Osteocyte (in vitro differentiated cells): ENCODE measurements at regions not wholly inside any gene's neighbourhood (a gene's known extent, or its start where the extent isn't known, plus 50 kb on each side); places are given as distances from the start of the nearest gene placed in this dataset.
A peak's percentile ranks its signal among the peaks of the same experiment; 100 is the strongest.

ENCODE experiments used
- DNase-seq: peaks from one replicate; pipeline ENCODE4 v3.0.0; 2021; ENCODE audit warnings: mixed read lengths; ENCODE audit not compliant: unreplicated experiment; ENCODE audit errors: extremely low spot score
- H3K27ac Mint-ChIP-seq: one replicate; pipeline ENCODE4 v1.8.0; 2021; ENCODE audit warnings: mild to moderate bottlenecking, mixed read lengths; ENCODE audit not compliant: unreplicated experiment
- H3K27me3 Mint-ChIP-seq: one replicate; pipeline ENCODE4 v1.8.0; 2021; ENCODE audit warnings: mixed read lengths; ENCODE audit not compliant: unreplicated experiment
- H3K36me3 Mint-ChIP-seq: one replicate; pipeline ENCODE4 v1.8.0; 2021; ENCODE audit warnings: mixed read lengths; ENCODE audit not compliant: unreplicated experiment
- H3K4me1 Mint-ChIP-seq: one replicate; pipeline ENCODE4 v1.8.0; 2021; ENCODE audit warnings: mixed read lengths; ENCODE audit not compliant: unreplicated experiment
- H3K4me3 Mint-ChIP-seq: one replicate; pipeline ENCODE4 v1.8.0; 2021; ENCODE audit warnings: mild to moderate bottlenecking, moderate library complexity, mixed read lengths; ENCODE audit not compliant: unreplicated experiment
- H3K9me3 Mint-ChIP-seq: one replicate; pipeline ENCODE4 v1.8.0; 2021; ENCODE audit warnings: mixed read lengths; ENCODE audit not compliant: unreplicated experiment
- TF ChIP-seq, protein P1 (sequence below): fragments of 200-600 bp; sonication (generic); IDR thresholded peaks from 2 replicates; pipeline ENCODE4 v1.5.0; 2021; ENCODE audit warnings: antibody characterized with exemption, mild to moderate bottlenecking, moderate library complexity

DNA sequence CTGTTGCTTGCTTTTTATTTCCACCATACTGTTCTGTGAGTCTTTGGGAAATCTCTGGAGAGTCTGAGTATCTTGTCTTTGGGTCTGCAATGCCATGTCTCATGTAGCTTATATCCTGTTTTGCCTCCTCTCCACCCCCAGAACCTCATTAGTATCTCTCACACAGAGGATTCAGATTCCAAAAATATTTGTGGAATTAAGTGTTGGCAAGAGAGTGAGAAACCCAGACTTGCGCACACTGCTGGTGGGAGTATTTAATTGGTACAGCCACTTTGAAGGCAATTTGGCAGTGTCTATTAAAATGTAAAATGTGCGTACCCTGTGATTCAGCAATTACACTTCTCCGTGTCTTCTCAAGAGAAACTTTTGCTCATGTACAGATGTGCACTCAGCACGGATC lies 68.6 kb downstream of the ZNF621 start:
- Mint-ChIP-seq H3K9me3 (no peaks in the 10 kb centered on the region), H3K4me3 (no peak overlapping the region), H3K27ac (no peak overlapping the region), H3K4me1 (no peaks in the 10 kb centered on the region), H3K36me3 (no peaks in the 10 kb centered on the region), H3K27me3 (peaks cover 10% of the 10 kb centered on the region)
- DNase-seq: peak; percentile 15
- TF ChIP-seq, protein P1, sequence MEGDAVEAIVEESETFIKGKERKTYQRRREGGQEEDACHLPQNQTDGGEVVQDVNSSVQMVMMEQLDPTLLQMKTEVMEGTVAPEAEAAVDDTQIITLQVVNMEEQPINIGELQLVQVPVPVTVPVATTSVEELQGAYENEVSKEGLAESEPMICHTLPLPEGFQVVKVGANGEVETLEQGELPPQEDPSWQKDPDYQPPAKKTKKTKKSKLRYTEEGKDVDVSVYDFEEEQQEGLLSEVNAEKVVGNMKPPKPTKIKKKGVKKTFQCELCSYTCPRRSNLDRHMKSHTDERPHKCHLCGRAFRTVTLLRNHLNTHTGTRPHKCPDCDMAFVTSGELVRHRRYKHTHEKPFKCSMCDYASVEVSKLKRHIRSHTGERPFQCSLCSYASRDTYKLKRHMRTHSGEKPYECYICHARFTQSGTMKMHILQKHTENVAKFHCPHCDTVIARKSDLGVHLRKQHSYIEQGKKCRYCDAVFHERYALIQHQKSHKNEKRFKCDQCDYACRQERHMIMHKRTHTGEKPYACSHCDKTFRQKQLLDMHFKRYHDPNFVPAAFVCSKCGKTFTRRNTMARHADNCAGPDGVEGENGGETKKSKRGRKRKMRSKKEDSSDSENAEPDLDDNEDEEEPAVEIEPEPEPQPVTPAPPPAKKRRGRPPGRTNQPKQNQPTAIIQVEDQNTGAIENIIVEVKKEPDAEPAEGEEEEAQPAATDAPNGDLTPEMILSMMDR: no peak

DNA sequence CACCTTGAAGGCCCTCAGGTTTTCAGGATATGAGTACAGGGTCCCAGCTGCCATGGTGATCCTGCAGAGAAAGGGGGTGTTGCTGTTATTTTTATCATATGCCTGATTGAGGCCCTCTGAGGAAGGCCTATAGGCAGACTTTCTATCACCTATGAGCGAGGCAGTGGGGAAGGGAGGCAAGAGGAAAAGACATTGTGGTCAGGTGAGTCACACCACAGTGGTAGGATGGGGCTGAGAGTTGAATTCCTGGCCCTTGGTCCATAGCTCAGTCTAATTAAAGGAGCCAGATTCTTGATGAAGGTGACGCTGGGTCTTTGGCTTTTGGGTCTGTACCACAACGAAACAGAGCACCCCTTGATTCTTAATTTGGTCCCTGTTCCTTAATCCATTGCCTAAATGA lies 72.7 kb downstream of the ZNF621 start:
- TF ChIP-seq, protein P1: no peak
- H3K27me3 Mint-ChIP-seq: peaks cover 19% of the 10 kb centered on the region
- no peak overlapping the region for H3K27ac Mint-ChIP-seq
- no peaks in the 10 kb centered on the region for H3K4me1 Mint-ChIP-seq
- no peak overlapping the region for H3K4me3 Mint-ChIP-seq
- H3K36me3 Mint-ChIP-seq: no peaks in the 10 kb centered on the region
- DNase-seq: no peak
- no peaks in the 10 kb centered on the region for H3K9me3 Mint-ChIP-seq

DNA sequence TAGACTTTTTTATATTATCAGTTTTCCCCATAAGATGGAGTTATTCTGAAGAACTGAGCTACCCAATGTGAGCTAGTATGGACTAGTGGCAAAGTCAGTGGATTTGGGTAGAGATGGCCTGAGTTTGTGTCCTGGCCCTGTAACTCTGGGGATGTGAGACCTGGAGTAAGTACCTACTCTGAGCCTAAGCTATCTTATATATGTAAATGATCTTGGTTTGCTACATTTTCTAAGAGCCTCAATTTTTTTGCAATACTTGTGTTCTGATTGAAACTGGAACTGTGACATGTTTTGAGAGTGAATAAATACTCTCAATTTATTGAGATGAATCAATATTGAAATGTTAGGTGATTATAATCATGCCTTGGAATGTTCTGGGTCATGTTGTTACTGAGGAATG lies 73.6 kb downstream of the ZNF621 start:
- TF ChIP-seq, protein P1: no peak
- DNase-seq: no peak
- Mint-ChIP-seq H3K9me3 (no peaks in the 10 kb centered on the region), H3K4me3 (no peak overlapping the region), H3K27ac (no peak overlapping the region), H3K4me1 (no peaks in the 10 kb centered on the region), H3K36me3 (no peaks in the 10 kb centered on the region), H3K27me3 (peaks cover 20% of the 10 kb centered on the region)

DNA sequence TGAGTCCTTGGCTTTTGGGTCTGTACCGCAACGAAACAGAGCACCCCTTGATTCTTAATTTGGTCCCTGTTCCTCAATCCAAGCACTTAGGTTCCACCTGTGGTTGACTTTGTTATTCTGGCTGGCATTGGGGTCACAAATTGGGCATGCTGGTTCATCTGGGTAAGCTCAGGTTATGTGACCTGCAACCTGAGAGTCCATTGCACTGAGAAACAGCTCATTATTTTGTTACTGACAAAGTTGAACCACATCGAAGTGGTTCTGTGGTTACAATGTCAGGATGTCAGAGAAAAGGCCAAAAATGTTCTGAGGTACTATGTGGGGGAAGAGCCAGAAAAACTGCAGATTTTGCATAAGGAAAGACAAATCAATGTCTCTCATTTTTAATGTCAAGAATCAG lies 74.2 kb downstream of the ZNF621 start:
- DNase-seq: no peak
- Mint-ChIP-seq H3K36me3 (no peaks in the 10 kb centered on the region), H3K4me3 (no peak overlapping the region), H3K27ac (no peak overlapping the region), H3K9me3 (no peaks in the 10 kb centered on the region), H3K27me3 (peaks cover 22% of the 10 kb centered on the region), H3K4me1 (no peaks in the 10 kb centered on the region)
- TF ChIP-seq, protein P1: no peak

DNA sequence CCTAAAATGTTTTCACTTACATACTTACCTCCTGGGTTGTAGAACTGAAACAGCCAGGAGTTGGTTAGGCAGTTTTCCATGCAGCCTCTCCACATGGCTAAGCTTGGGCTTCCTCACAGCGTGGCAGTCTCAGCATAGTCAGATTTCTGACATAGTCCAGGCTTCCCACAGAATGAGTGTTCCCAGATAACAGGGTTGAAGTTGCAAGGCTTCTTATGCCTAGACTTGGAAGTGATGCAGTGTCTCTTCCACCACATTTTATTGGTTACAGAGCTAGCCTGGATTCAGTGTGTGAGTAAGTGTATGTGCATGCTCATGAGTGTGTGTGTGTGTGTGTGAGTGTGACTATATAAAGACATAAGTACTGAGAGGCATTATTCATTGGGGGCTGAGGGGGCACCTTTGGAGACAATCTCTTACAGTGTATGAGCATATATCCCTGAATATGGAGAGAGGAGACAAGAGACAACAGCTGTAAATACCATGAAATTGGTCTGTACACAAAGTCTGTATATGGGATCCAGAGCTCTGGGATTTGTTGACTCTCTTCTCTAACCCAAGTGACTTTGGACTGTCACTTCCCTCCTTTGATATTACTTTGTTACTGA lies 78.1 kb downstream of the ZNF621 start:
- H3K36me3 Mint-ChIP-seq: no peaks in the 10 kb centered on the region
- no peaks in the 10 kb centered on the region for H3K9me3 Mint-ChIP-seq
- H3K4me1 Mint-ChIP-seq: no peaks in the 10 kb centered on the region
- H3K27me3 Mint-ChIP-seq: peaks cover 20% of the 10 kb centered on the region
- TF ChIP-seq, protein P1: no peak
- H3K27ac Mint-ChIP-seq: no peak overlapping the region
- H3K4me3 Mint-ChIP-seq: no peak overlapping the region
- no peak for DNase-seq
